NCI-H510A (cell line): ENCODE measurements at regions not wholly inside any gene's neighbourhood (a gene's known extent, or its start where the extent isn't known, plus 50 kb on each side); places are given as distances from the start of the nearest gene placed in this dataset.

Experiments
- DNase-seq: peaks from one replicate; lab custom pipeline; 2025; lab: John Stamatoyannopoulos, UW

DNA sequence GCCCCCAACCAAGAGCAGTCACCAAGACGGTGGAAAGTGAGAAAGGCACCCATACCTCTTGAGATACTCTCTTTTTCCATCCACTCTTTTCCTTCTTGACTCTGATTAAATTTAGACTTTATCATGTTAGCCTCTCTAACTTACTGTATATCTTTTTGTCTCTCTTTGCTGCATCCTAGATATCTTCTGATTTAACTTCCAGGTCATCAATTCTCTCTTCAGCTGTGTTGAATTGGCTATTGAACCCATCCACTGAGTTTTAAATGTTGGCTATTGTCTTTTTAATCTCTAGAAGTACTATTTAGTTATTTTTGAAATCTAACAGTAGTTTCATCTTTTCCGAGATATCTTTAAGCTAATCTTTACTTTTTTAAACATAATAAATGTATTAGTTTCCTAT, 78.3 kb upstream of the MBOAT2 start:
- no peak for DNase-seq

DNA sequence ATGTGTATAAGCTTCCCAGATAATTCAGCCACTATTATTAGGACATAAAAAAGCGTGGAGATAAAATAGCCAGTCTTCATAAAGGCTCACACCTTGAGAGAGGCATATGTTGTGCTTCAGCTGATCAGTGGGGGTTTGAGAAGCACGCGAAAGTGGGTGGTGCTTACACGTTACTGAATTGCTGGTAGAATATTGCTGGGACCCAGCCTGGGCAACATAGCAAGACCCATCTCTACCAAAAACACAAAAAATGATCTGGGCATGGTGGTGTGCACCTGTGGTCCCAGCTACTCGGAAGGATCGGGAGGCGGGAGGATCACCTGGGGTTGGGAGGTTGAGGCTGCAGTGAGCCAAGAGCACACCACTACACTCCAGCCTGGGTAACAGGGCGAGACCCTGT, 74.9 kb upstream of the MBOAT2 start:
- DNase-seq, result no peak

DNA sequence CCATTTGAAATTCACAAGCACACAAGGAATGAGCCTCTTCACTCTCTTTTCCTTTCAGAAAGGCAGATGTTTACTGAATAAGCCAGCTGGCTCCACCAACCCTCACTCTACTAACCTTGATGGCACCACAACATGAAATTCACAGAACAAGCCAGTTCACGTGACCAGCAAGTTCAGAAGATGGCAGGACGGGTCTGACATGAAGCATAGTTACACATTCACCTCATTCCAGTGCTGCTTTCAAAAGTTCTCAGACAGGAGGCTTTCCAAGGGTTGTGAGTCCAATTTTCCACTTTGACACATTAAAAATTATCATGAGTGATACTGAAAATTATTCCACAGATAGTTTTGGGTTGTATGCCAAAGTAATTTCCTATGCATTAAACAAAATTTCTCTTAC, 74.2 kb upstream of the MBOAT2 start:
- no peak for DNase-seq

DNA sequence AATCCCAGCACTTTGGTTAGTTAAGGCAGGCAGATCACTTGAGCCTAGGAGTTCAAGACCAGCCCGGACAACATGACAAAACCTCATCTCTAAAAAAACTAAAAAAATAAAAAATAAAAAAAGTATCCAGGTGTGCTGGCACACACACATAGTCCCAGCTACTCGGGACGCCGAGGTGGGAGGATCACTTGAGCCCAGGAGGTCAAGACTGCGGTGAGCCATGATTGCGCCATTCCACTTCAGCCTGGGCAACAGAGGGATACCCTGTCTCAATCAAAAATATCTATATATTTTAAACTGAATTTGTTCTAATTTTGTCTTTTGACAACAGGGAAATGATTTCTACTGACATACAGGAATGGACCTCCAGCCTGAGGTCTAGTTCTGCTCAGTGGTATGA, 73.3 kb upstream of the MBOAT2 start:
- no peak for DNase-seq

DNA sequence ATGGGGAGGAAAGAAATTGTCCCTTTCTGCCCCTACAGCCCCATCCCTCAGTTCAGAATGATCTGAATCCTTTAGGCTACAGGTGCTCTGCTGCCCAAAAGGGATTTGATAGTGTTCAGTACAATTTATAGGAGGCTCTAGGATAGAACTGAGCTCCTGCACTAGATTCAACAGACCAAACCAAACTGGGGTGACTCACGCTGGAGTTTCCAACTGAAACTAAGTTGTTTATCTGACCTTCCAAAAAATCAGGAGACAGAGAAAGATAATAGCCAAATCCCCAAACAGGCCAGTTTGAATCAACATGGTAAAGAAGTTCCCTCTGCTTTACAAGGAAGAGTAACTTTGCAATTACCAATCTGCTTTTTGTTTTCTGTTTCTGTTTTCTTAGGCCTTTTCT, 72.7 kb upstream of the MBOAT2 start:
- DNase-seq, result no peak

DNA sequence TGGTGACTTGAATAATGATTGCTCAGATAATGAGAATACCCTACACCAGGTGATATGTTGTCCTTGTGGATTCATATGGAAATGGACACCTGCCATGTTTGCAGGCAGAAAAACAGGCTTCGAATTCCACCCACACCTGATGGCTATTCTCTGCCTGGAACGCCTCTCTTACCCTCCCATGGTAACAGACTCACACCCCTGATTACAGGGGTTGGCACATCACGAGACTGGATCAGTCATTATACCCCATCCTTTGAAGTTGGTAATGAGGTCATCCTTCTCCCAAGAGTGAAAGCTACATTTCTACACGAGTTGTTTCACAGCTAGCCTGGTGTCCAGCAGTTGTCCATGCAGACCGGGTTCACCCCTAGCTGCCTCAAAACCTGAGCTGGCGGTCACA, 71.4 kb upstream of the MBOAT2 start:
- no peak for DNase-seq

DNA sequence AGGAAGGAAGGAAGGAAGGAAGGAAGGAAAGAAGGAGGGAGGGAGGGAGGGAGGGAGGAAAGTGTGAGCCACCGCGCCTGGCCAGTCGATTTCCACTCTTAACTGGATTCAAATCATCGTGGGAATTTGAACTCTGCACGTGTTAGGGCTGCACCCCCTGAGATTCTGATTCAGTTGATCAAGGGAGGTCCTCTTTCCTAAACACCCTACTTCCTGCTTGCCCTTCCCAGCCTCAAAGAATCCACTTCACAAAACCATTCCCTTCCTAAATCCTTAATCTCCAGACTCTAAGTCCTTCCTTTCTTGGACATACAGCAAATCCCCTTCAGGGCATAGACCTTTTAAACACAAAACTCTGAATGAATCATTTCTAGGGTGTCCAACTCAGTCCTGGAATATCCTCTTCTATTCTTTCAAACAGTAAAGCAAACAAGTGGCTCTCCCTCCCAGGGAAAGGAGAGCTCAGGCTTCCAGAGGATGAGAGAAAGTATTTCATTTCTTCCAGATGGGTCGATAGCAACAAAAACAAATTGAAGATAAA, 68.2 kb upstream of the MBOAT2 start:
- no peak for DNase-seq

DNA sequence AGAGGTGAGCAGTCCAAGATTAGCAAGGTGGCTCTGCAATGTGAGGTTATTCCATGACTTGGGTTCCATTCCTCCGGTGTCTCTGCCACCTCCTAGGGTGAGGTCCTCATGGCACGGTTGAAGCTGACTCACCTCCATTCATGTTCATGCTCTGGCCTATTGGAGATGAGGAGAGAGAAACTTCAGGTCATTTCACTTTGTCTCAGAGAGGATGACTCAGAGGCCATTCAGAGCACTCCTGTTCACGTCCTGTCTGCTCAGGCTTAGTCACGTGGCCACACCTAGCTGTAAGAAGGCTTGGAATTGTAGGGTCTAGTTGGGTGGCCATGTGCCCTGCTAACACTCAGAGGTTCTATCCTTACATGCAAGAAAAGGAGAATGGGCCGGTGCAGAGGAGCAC, 67.5 kb upstream of the MBOAT2 start:
- no peak for DNase-seq

DNA sequence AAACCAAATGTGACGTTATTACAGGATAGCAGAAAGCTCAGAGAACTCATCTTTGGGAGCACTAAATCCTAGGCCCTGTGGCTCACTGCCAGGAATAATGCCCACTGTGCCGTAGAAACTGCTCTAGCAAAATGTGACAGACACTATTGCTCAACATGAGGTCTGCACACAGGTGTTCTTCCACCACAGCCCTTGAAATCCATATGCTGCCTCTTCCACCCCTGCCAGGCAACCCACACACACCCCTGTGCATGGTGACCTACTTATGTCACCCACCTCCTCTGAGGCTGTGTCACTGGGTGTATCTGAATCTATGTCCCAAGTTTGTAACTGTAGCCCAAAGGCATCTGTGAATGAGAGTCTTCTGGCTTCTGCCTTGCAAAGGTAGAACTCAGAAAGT, 66.1 kb upstream of the MBOAT2 start:
- DNase-seq, result no peak

DNA sequence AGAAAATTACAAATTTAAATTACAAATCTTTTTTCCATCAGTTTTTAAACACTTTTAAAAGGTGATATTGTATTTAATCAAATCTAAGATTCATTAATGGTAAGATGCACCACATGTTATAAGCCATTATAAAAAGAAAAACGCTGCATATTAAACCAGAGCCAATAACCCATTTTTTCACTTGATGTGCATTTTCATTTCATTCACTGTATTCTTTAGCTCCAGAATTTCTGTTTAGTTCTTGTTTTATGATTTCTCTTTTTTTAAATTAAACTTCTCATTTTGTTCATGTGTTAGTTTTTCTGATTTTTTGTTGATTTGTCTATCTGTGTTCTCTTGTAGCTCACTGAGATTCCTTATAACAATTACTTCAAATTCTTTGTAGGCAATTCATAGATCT, 62.4 kb upstream of the MBOAT2 start:
- no peak for DNase-seq

DNA sequence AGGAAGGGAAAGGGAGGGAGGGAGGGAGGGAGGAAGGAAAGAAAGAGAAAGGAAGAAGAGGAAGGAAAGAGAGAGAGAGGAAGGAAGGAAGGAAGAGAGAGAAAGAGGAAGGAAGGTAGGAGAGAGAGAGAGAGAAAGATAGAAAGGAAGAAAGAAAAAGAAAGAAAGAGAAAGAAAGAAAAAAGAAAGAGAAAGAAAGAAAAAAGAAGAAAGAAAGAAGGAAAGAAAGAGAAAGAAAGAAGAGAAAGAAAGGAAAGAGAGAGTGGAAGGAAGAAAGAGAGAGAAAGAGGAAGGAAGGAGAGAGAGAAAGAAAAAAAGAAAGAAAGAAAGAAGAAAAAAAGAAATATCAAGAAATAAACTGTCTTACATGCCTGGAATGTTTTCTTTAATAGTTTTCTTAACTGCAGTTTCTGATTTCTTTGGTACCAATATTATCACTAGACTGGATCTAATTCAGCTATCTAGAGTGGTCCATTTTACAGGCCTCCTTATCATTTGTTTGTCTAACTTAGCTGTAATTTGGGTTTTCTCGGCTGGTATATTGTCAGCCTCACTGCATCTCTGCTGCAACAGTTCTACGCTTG, 59.6 kb upstream of the MBOAT2 start:
- DNase-seq, result no peak

DNA sequence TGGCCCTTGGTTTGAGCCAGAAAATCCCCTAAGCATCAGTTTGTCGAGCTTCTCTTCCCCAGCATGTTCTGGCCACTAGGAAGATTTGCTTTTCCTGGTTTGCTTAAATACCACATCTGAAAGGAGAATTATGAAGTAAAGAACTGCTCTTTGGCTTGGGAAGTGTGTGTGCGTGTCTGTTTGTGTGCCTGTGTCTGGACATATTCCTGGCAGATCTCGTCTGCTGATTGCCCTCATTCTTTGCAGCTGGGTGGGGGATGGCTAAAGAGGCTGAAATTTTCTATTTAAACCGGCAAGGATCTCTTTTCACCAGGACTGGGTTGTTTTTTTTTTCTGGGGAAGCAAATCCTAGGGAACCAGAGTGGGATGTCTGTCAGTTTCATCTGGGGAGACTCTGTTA, 57.3 kb upstream of the MBOAT2 start:
- DNase-seq, result no peak

DNA sequence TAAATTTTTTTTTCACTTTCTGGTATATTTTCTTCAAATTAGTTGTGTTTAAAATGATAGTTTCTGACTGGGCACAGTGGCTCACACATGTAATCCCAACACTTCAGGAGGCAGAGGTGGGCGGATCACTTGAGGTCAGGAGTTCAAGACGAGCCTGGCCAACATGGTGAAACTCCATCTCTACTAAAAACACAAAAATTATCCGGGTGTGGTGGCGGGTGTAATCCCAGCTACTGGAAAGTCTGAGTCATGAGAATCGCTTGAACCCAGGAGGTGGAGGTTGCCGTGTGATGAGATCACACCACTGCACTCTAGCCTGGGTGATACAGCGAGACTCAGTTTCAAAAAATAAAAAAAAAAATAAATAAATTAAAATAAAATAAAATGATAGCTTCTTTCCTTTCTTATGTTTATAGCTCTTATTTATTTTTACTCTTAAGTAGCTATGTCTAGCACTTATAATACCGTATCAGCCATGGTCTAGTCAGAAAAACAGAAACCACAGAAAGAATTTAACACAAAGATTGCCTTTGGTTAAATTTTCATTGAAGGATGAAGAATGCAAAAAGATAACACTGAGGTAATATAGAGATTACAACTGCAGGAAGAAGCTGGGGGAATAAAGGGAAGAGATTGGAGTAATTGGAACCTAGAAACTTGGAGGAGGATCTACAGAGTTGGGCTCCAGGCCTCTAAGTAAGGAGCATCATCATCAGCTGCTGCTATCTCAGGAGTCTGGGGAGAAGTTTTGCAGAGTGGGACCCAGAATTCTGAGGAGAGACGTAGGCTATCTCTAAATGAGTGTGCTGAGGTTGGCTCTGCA, 54.7 kb upstream of the MBOAT2 start:
- no peak for DNase-seq

DNA sequence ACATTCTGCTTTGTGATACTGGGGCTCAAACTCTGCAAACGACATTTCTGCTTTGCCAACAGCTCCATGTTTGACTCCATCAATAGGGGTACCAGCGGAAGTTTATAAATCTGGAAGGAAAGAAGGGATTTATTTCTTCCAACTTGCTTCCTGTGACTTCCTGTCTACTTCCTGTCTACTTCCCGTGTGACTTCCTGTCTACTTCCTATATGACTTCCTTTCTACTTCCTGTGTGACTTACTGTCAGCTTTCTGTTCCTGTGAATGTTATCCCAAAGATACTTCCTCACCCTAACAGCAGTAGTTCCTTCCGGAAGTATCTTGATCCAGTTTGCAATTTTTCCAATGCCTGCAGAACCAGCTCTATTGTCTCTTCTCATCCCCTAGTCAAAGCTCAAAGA, 52.0 kb upstream of the MBOAT2 start:
- no peak for DNase-seq

DNA sequence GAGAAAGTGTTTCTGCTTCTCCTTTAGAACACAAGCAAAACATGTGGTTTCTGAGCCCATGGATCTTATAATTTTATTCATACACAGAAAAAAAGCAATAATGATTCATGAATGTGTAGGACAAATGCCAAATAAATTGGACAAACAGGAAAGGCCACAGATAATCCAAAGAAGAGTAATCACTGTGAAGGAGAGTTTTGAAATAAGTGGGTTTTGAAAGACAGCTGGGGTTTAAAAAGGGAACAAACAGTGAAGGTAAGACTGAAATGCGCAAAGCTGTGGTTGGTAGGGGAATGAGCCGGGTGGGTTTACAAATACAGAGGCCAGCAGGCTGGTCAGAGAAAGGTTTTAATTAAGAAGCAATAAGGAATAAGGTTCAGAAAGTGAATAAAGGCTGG, 50.0 kb upstream of the MBOAT2 start:
- DNase-seq, result no peak
